H9 (cell line): ENCODE measurements at regions not wholly inside any gene's neighbourhood (a gene's known extent, or its start where the extent isn't known, plus 50 kb on each side); places are given as distances from the start of the nearest gene placed in this dataset.

Source experiments
- DNase-seq: peaks from one replicate; pipeline ENCODE4 v3.0.0-alpha.2; 2017
- H2AFZ ChIP-seq: one replicate; pipeline ENCODE4 v1.6.1; 2013; ENCODE audit warnings: mild to moderate bottlenecking, low read length, control low read depth, moderate library complexity
- H2AK5ac ChIP-seq: 2 replicates; pipeline ENCODE4 v1.6.1; 2013; ENCODE audit warnings: low read length, control low read depth, mixed read lengths; ENCODE audit not compliant: insufficient read length
- H2BK120ac ChIP-seq: one replicate; pipeline ENCODE4 v1.6.1; 2013; ENCODE audit warnings: low read depth, mild to moderate bottlenecking, low read length, control low read depth, inconsistent platforms; ENCODE audit not compliant: poor library complexity, severe bottlenecking
- H2BK12ac ChIP-seq: 2 replicates; pipeline ENCODE4 v1.6.1; 2013; ENCODE audit warnings: low read length, control low read depth, mixed read lengths, low read depth; ENCODE audit not compliant: insufficient read length
- H2BK15ac ChIP-seq: 2 replicates; pipeline ENCODE4 v1.6.1; 2013; ENCODE audit warnings: low read depth, low read length, control low read depth
- H2BK20ac ChIP-seq: one replicate; pipeline ENCODE4 v1.6.1; 2013; ENCODE audit warnings: low read depth, mild to moderate bottlenecking, low read length, control low read depth, inconsistent platforms; ENCODE audit not compliant: poor library complexity, severe bottlenecking
- H2BK5ac ChIP-seq: 2 replicates; pipeline ENCODE4 v1.6.1; 2013; ENCODE audit warnings: low read length, control low read depth, mixed read lengths; ENCODE audit not compliant: insufficient read length
- H3K14ac ChIP-seq: 2 replicates; pipeline ENCODE4 v1.6.1; 2013; ENCODE audit warnings: low read length, control low read depth; ENCODE audit not compliant: insufficient read depth
- H3K18ac ChIP-seq: 2 replicates; pipeline ENCODE4 v1.6.1; 2013; ENCODE audit warnings: low read depth, mild to moderate bottlenecking, mixed read lengths, low read length, control low read depth; ENCODE audit not compliant: insufficient read length
- H3K23ac ChIP-seq: 2 replicates; pipeline ENCODE4 v1.6.1; 2013; ENCODE audit warnings: low read length, control low read depth, mixed read lengths, low read depth; ENCODE audit not compliant: insufficient read length
- H3K23me2 ChIP-seq: 2 replicates; pipeline ENCODE4 v1.6.1; 2013; ENCODE audit warnings: low read depth, mild to moderate bottlenecking, mixed read lengths, low read length, control low read depth; ENCODE audit not compliant: insufficient read length, poor library complexity, severe bottlenecking
- H3K27ac ChIP-seq: 2 replicates; pipeline ENCODE4 v1.5.1; 2013; ENCODE audit warnings: low read length, control low read depth, mixed read lengths, low read depth; ENCODE audit not compliant: insufficient read length
- H3K27me3 ChIP-seq: 2 replicates; pipeline ENCODE4 v1.6.1; 2013; ENCODE audit warnings: low read length, control low read depth, inconsistent platforms; ENCODE audit not compliant: insufficient read depth
- H3K4ac ChIP-seq: 2 replicates; pipeline ENCODE4 v1.6.1; 2013; ENCODE audit warnings: low read depth, mild to moderate bottlenecking, control low read depth, inconsistent platforms, low read length, moderate library complexity
- H3K4me1 ChIP-seq: 2 replicates; pipeline ENCODE4 v1.6.1; 2013; ENCODE audit warnings: low read length, control low read depth, inconsistent platforms; ENCODE audit not compliant: insufficient read depth
- H3K4me2 ChIP-seq: 2 replicates; pipeline ENCODE4 v1.6.1; 2013; ENCODE audit warnings: low read length, control low read depth, mixed read lengths; ENCODE audit not compliant: insufficient read length, insufficient read depth
- H3K56ac ChIP-seq: 2 replicates; pipeline ENCODE4 v1.6.1; 2013; ENCODE audit warnings: low read depth, mild to moderate bottlenecking, mixed read lengths, low read length, control low read depth; ENCODE audit not compliant: insufficient read length
- H3K79me1 ChIP-seq: 2 replicates; pipeline ENCODE4 v1.6.1; 2013; ENCODE audit warnings: low read depth, mild to moderate bottlenecking, moderate library complexity, low read length, control low read depth, inconsistent platforms; ENCODE audit not compliant: insufficient read depth, poor library complexity, severe bottlenecking
- H3K79me2 ChIP-seq: 2 replicates; pipeline ENCODE4 v1.6.1; 2013; ENCODE audit warnings: low read length, control low read depth, inconsistent platforms; ENCODE audit not compliant: insufficient read depth
- H3K9ac ChIP-seq: 2 replicates; pipeline ENCODE4 v1.6.1; 2013; ENCODE audit warnings: low read length, control low read depth, mixed read lengths; ENCODE audit not compliant: insufficient read length; ENCODE audit errors: extremely low read depth
- H3K9me3 ChIP-seq: one replicate; pipeline ENCODE4 v1.6.1; 2013; ENCODE audit warnings: low read depth, low read length, inconsistent platforms; ENCODE audit not compliant: control insufficient read depth
- H3T11ph ChIP-seq: one replicate; pipeline ENCODE4 v1.6.1; 2013; ENCODE audit warnings: mild to moderate bottlenecking, low read length, control low read depth, inconsistent platforms
- H4K20me1 ChIP-seq: one replicate; pipeline ENCODE4 v1.6.1; 2013; ENCODE audit not compliant: control insufficient read depth, insufficient read length, insufficient read depth
- H4K5ac ChIP-seq: 2 replicates; pipeline ENCODE4 v1.6.1; 2013; ENCODE audit warnings: low read depth, mild to moderate bottlenecking, mixed read lengths, low read length, control low read depth; ENCODE audit not compliant: insufficient read length
- H4K8ac ChIP-seq: replicated peaks from 2 replicates; pipeline ENCODE4 v1.6.1; 2013; ENCODE audit warnings: low read length, control low read depth, mixed read lengths, low read depth; ENCODE audit not compliant: insufficient read length
- H4K91ac ChIP-seq: 2 replicates; pipeline ENCODE4 v1.6.1; 2013; ENCODE audit warnings: low read depth, mild to moderate bottlenecking, moderate library complexity, mixed read lengths, low read length, control low read depth; ENCODE audit not compliant: insufficient read length
- H3K27ac Mint-ChIP-seq, 3 experiments: 2 replicates in 2 of 3; 3 replicates in 1 of 3; pipeline ENCODE4 v1.8.0; 2020 to 2021; ENCODE audit warnings: mixed read lengths in 3 of 3, mild to moderate bottlenecking in 1 of 3, moderate library complexity in 1 of 3
- H3K27me3 Mint-ChIP-seq: 2 replicates; pipeline ENCODE4 v1.8.0; 2021; ENCODE audit warnings: low read depth, mild to moderate bottlenecking, moderate library complexity, mixed read lengths
- H3K36me3 Mint-ChIP-seq, 3 experiments: 2 replicates in 2 of 3; 3 replicates in 1 of 3; pipeline ENCODE4 v1.8.0; 2020 to 2021; ENCODE audit warnings: low read depth in 3 of 3, mixed read lengths in 3 of 3; ENCODE audit not compliant: insufficient read depth in 1 of 3
- H3K4me1 Mint-ChIP-seq, 2 experiments: 2 replicates each; pipeline ENCODE4 v1.8.0; 2020; ENCODE audit warnings: mixed read lengths in 2 of 2
- H3K4me3 Mint-ChIP-seq, 2 experiments: 2 replicates in 1 of 2; 3 replicates in 1 of 2; pipeline ENCODE4 v1.8.0; 2020 to 2021; ENCODE audit warnings: mild to moderate bottlenecking in 2 of 2, mixed read lengths in 2 of 2, moderate library complexity in 1 of 2
- H3K9me3 Mint-ChIP-seq, 2 experiments: 2 replicates in 1 of 2; 3 replicates in 1 of 2; pipeline ENCODE4 v1.8.0; 2020; ENCODE audit warnings: mild to moderate bottlenecking in 2 of 2, mixed read lengths in 2 of 2, moderate library complexity in 1 of 2
- CTCF ChIP-seq: fragments of 200-600 bp; sonication (generic); conservative IDR thresholded peaks from 3 replicates; pipeline ENCODE4 v1.8.0; 2021; ENCODE audit warnings: antibody characterized with exemption, mild to moderate bottlenecking
- WGBS: extraction: QIAGEN DNeasy Blood & Tissue Kit; methylation state at CpG from one replicate; pipeline ENCODE4 v1.1.7; 2013; ENCODE audit warnings: missing lambda C conversion rate, low lambda C conversion rate, mixed read lengths; ENCODE audit not compliant: insufficient read length; ENCODE audit errors: extremely low coverage; 5-methylcytosine and 5-hydroxymethylcytosine counted together

- Mint-ChIP-seq H3K27ac (no peak overlapping the region), H3K4me1 (no peaks in the 10 kb centered on the region), H3K36me3 (peaks cover 6 to 15% (median 12%) of the 10 kb centered on the region in 3 experiments; a peak in 6 of 7 replicates), H3K9me3 (peaks cover 19% of the 10 kb centered on the region in 2 experiments), H3K27me3 (peaks cover 2% of the 10 kb centered on the region; the same call in 1 of the 2 replicates), H3K4me3 (no peak overlapping the region)
- H2AFZ ChIP-seq = no peak overlapping the region
- no peak overlapping the region for H3K18ac ChIP-seq
- no peak overlapping the region for H4K91ac ChIP-seq
- no peak overlapping the region for H3K23ac ChIP-seq
- H3K27me3 ChIP-seq = no peaks in the 10 kb centered on the region
- no peak for DNase-seq
- H4K5ac ChIP-seq = no peak overlapping the region
- no peak overlapping the region for H2BK15ac ChIP-seq
- H3K56ac ChIP-seq = no peak overlapping the region
- H3K4me1 ChIP-seq = no peaks in the 10 kb centered on the region
- no peak overlapping the region for H2BK5ac ChIP-seq
- H2BK12ac ChIP-seq = no peak overlapping the region
- no peak overlapping the region for H2AK5ac ChIP-seq
- H3K4ac ChIP-seq = no peak overlapping the region
- WGBS = no CpG with 5 or more reads among the region's 1 CpG
- no peak overlapping the region for H2BK120ac ChIP-seq
- H3K79me1 ChIP-seq = no peaks in the 10 kb centered on the region
- H3K23me2 ChIP-seq = no peaks in the 10 kb centered on the region
- H3K9ac ChIP-seq = no peak overlapping the region
- no peak overlapping the region for H4K8ac ChIP-seq
- H3K14ac ChIP-seq = no peak overlapping the region
- no peak overlapping the region for H3K4me2 ChIP-seq
- H2BK20ac ChIP-seq = no peak overlapping the region
- H3K27ac ChIP-seq = no peak overlapping the region
- no peak for TF ChIP-seq CTCF
- H3T11ph ChIP-seq = no peak overlapping the region
- H3K9me3 ChIP-seq = no peaks in the 10 kb centered on the region
- H3K79me2 ChIP-seq = no peaks in the 10 kb centered on the region
- H4K20me1 ChIP-seq = no peaks in the 10 kb centered on the region
These were observed 77.7 kb upstream of the INTU start for GRCh38 chr4:127555106-127555505.
